ENCODE measurements at regions not wholly inside any gene's neighbourhood (a gene's known extent, or its start where the extent isn't known, plus 50 kb on each side); places are given as distances from the start of the nearest gene placed in this dataset.

DNA sequence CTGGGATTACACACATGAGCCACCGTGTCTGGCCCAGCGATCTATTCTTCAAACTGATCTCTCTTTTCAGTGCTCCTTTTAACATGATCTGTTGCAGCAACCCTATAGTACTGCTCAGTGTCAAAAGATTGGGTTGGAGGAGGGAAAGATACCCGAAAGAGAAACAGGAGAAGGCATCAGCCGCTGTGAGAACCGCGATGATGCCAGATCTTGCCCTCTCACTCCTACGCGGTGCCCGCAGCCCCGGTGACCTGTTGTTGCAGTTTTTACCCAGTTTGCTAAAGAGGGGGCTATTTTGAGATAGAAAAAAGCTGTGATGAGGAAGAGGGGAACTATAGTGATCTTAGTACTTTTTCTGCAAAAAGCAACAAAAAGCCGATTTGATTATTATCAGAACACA, 335.5 kb downstream of the KCNS3 start:
- Histone ChIP-seq H3K36me3 (ENCODE audit: control insufficient read depth in 2 of 4, insufficient read depth in 4 of 4, low read length in 3 of 4) (no peaks in the 10 kb centered on the region), H3K14ac (ENCODE audit: insufficient read length) (no peak overlapping the region), H3K18ac (ENCODE audit: extremely low read depth, low read length) (no peak overlapping the region), H3K27me3 (replicated peaks in 1 of 4; ENCODE audit: control insufficient read depth in 3 of 4, extremely low read depth in 1 of 4, insufficient read depth in 3 of 4, low read length in 3 of 4) (peaks cover 0 to 1% (median 0%) of the 10 kb centered on the region in 4 experiments; a peak in 1 of 7 replicates), H3K56ac (replicated peaks; ENCODE audit: insufficient read length, low read depth, low read length) (no peak overlapping the region), H2AFZ (ENCODE audit: low read length) (no peak overlapping the region), H3K23me2 (ENCODE audit: low read depth, low read length) (no peaks in the 10 kb centered on the region), H2BK15ac (ENCODE audit: low read length) (no peak overlapping the region), H3K9me3 (ENCODE audit: insufficient read depth in 2 of 2, low read depth in 1 of 2, low read length in 1 of 2) (no peaks in the 10 kb centered on the region), H4K5ac (ENCODE audit: insufficient read length, low read depth, low read length) (no peak overlapping the region), H3K4me3 (ENCODE audit: extremely low read depth in 1 of 4, insufficient read depth in 2 of 4, low read depth in 3 of 4, low read length in 4 of 4) (no peak overlapping the region), H4K91ac (replicated peaks; ENCODE audit: insufficient read length, low read length) (no peak overlapping the region), H3K4me2 (ENCODE audit: insufficient read depth in 1 of 2, low read depth in 2 of 2, low read length in 2 of 2) (no peak overlapping the region), H3K23ac (ENCODE audit: insufficient read length) (no peak overlapping the region), H3K79me1 (ENCODE audit: low read depth, low read length) (no peaks in the 10 kb centered on the region), H3K4me1 (replicated peaks in 1 of 4; ENCODE audit: control insufficient read depth in 3 of 4, insufficient read depth in 4 of 4, low read length in 3 of 4) (no peaks in the 10 kb centered on the region), H2BK12ac (ENCODE audit: low read depth, low read length) (no peak overlapping the region), H3K27ac (ENCODE audit: low read depth, low read length) (no peak overlapping the region), H2BK5ac (ENCODE audit: low read depth, low read length) (no peak overlapping the region), H2BK120ac (replicated peaks; ENCODE audit: low read depth, low read length) (no peak overlapping the region), H3K9ac (replicated peaks in 1 of 4; ENCODE audit: extremely low read depth in 1 of 4, low read depth in 3 of 4, low read length in 3 of 4) (no peak overlapping the region), H4K20me1 (replicated peaks in 1 of 2; ENCODE audit: control insufficient read depth in 1 of 2, insufficient read depth in 2 of 2, low read length in 2 of 2) (no peaks in the 10 kb centered on the region), H2AK5ac (ENCODE audit: low read depth, low read length) (no peak overlapping the region), H4K8ac (ENCODE audit: extremely low read depth, insufficient read depth, low read length) (no peak overlapping the region), H3K79me2 (ENCODE audit: control insufficient read depth in 1 of 2, insufficient read depth in 2 of 2, low read length in 2 of 2) (no peaks in the 10 kb centered on the region), H3K4ac (replicated peaks; ENCODE audit: insufficient read length, low read depth, low read length) (no peak overlapping the region), H2BK20ac (ENCODE audit: low read length) (no peak overlapping the region)
- ChIA-PET CTCF (ENCODE audit: partially characterized antibody) (no interaction called here), POLR2A (ENCODE audit: partially characterized antibody) (no interaction called here)
- 81% methylated on average over 11 of the region's 11 CpGs; no CpG with 5 or more reads in 1 of the 2 experiments for WGBS, 2 experiments (ENCODE audit: extremely low coverage in 1 of 2, insufficient coverage in 1 of 2, insufficient read length in 1 of 2, insufficient replicate concordance in 2 of 2, low coverage in 1 of 2, low lambda C conversion rate in 2 of 2, missing lambda C conversion rate in 1 of 2)
- FAIRE-seq (no peak), DNase-seq (ENCODE audit: low read depth in 1 of 2, low spot score in 2 of 2) (no peak)
- TF ChIP-seq SIX5 (IDR thresholded peaks at IDR 0.05; ENCODE audit: low read depth, low read length) (no peak), ATF2 (IDR thresholded peaks at IDR 0.05; ENCODE audit: low read length) (no peak), GABPA (IDR thresholded peaks at IDR 0.05; ENCODE audit: borderline replicate concordance, insufficient read depth, low read length) (no peak), ASH2L (IDR thresholded peaks at IDR 0.05; ENCODE audit: low read length) (no peak), SUZ12 (IDR thresholded peaks at IDR 0.05; ENCODE audit: low read length) (no peak), CTBP2 (IDR thresholded peaks at IDR 0.05; ENCODE audit: borderline replicate concordance, insufficient read depth, insufficient read length, low read length) (no peak), CBX5 (IDR thresholded peaks at IDR 0.05; ENCODE audit: low read depth, low read length) (no peak), TBP (IDR thresholded peaks at IDR 0.05; ENCODE audit: low read depth, low read length) (no peak), EZH2 (IDR thresholded peaks at IDR 0.05; ENCODE audit: low read depth, low read length, severe bottlenecking) (no peak), HDAC2 (IDR thresholded peaks at IDR 0.05; ENCODE audit: borderline replicate concordance in 1 of 2, low read depth in 2 of 2, low read length in 2 of 2) (no peak), CBX8 (IDR thresholded peaks at IDR 0.05; ENCODE audit: borderline replicate concordance, low read depth, low read length) (no peak), SP2 (IDR thresholded peaks at IDR 0.05; ENCODE audit: low read length) (no peak), CEBPB (IDR thresholded peaks at IDR 0.05; ENCODE audit: low read depth, low read length) (no peak), MAFK (IDR thresholded peaks at IDR 0.05; ENCODE audit: low read depth, low read length) (no peak)
